ENCODE measurements at regions not wholly inside any gene's neighbourhood (a gene's known extent, or its start where the extent isn't known, plus 50 kb on each side); places are given as distances from the start of the nearest gene placed in this dataset.

DNA sequence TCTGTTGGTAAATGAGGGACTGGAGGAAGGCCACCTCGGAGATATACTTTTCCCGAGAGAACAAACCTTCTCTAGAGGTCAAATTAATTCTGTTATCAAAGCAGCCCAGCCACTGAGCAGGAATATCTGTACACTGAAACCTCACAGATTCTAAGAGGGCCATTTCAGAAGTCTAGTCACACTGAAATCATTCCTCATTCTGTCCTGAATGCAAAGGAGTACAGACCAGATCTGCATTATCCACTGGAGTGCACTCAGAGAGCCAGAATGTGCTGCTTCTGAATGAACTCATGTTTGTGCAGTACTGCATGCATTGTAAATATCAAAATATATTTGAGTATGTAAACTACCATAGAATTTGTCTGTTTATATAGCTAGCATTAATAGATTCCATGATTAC, 278.3 kb upstream of the FSTL5 start:
- Histone ChIP-seq H3K9me3 (ENCODE audit: control insufficient read depth in 1 of 2, low read length in 2 of 2) (no peaks in the 10 kb centered on the region), H3K36me3 (ENCODE audit: control insufficient read depth in 1 of 2, insufficient read depth in 2 of 2, low read length in 2 of 2) (no peaks in the 10 kb centered on the region), H3K4me3 (ENCODE audit: low read depth in 1 of 2, low read length in 2 of 2) (no peak overlapping the region), H3K27me3 (ENCODE audit: control insufficient read depth in 1 of 2, insufficient read depth in 2 of 2, low read length in 2 of 2) (no peaks in the 10 kb centered on the region), H3K27ac (ENCODE audit: low read depth, low read length) (no peak overlapping the region), H3K9ac (ENCODE audit: low read depth in 1 of 2, low read length in 2 of 2) (no peak overlapping the region), H3K4me1 (ENCODE audit: control insufficient read depth in 1 of 2, insufficient read depth in 2 of 2, low read length in 2 of 2) (no peaks in the 10 kb centered on the region)

DNA sequence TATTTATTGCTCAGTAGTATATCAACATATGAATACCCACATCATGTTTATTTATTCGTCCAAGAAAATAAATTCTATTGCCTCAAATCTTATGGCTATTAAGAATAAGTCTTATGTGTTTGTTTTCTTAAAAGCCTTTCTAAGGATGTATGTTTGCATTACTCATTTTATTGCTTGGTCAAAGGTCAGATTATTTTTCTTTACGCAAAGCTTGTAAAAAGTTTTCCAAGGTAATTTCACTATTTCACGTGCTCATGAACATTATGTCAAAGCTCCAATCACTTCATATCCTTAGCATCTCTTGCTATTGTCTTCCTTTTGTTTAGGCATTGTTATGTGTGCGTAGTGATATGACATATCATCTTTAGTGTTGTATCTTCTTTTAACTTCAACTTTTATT, 258.5 kb upstream of the FSTL5 start:
- Histone ChIP-seq H3K4me3 (ENCODE audit: low read depth in 1 of 2, low read length in 2 of 2) (no peak overlapping the region), H3K36me3 (ENCODE audit: control insufficient read depth in 1 of 2, insufficient read depth in 2 of 2, low read length in 2 of 2) (no peaks in the 10 kb centered on the region), H3K4me1 (ENCODE audit: control insufficient read depth in 1 of 2, insufficient read depth in 2 of 2, low read length in 2 of 2) (peaks cover 0 to 4% of the 10 kb centered on the region in 2 donors), H3K9ac (ENCODE audit: low read depth in 1 of 2, low read length in 2 of 2) (no peak overlapping the region), H3K27ac (ENCODE audit: low read depth, low read length) (no peak overlapping the region), H3K27me3 (ENCODE audit: control insufficient read depth in 1 of 2, insufficient read depth in 2 of 2, low read length in 2 of 2) (no peaks in the 10 kb centered on the region), H3K9me3 (ENCODE audit: control insufficient read depth in 1 of 2, low read length in 2 of 2) (peaks cover 0 to 3% of the 10 kb centered on the region in 2 donors)

DNA sequence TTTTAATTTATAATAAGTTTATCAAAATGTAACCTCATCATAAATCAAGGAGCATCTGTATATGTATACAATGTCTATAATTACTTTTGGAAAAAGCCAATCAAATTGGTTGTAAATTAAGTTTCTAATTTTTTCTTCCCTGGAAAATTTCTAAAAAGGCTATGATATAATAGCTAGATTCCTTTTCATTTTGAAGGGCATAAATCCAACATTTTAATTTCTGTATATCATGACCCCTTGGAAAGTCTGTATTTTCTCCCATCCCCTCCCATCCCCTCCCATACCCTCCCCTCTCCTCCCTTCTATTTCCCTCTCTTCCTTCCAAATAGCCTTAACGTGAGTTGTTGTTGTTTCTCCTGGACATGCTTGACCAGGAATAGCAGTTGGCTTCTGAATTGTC, 247.1 kb upstream of the FSTL5 start:
- Histone ChIP-seq H3K4me1 (ENCODE audit: control insufficient read depth in 1 of 2, insufficient read depth in 2 of 2, low read length in 2 of 2) (peaks cover 9 to 16% of the 10 kb centered on the region in 2 donors), H3K36me3 (ENCODE audit: control insufficient read depth in 1 of 2, insufficient read depth in 2 of 2, low read length in 2 of 2) (no peaks in the 10 kb centered on the region), H3K27me3 (ENCODE audit: control insufficient read depth in 1 of 2, insufficient read depth in 2 of 2, low read length in 2 of 2) (no peaks in the 10 kb centered on the region), H3K9me3 (ENCODE audit: control insufficient read depth in 1 of 2, low read length in 2 of 2) (no peaks in the 10 kb centered on the region), H3K4me3 (ENCODE audit: low read depth in 1 of 2, low read length in 2 of 2) (no peak overlapping the region), H3K9ac (ENCODE audit: low read depth in 1 of 2, low read length in 2 of 2) (no peak overlapping the region), H3K27ac (ENCODE audit: low read depth, low read length) (no peak overlapping the region)

DNA sequence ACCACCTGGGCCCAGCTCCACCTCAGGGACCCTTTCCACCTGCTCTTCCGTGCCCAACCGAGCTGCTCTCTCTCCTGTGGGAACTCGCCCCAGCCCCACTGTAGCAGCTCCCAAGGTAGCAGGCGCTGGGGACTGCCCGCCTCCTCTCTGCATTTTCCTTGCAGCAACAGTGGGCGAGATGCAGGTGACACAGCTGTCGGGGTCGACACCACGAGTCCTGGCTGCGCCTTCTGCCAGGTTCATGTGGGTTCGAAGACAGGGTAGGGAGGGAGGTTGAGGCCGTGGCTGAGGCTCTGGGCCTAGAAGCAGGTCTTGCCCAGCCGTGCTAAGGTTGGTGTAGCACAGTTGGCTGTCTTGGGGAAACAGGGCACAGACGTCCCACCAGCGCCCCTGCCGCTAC, 245.2 kb upstream of the FSTL5 start:
- Histone ChIP-seq H3K27ac (ENCODE audit: low read depth, low read length) (no peak overlapping the region), H3K36me3 (ENCODE audit: control insufficient read depth in 1 of 2, insufficient read depth in 2 of 2, low read length in 2 of 2) (no peaks in the 10 kb centered on the region), H3K9ac (ENCODE audit: low read depth in 1 of 2, low read length in 2 of 2) (no peak overlapping the region), H3K4me3 (ENCODE audit: low read depth in 1 of 2, low read length in 2 of 2) (no peak overlapping the region), H3K4me1 (ENCODE audit: control insufficient read depth in 1 of 2, insufficient read depth in 2 of 2, low read length in 2 of 2) (peaks cover 9 to 16% of the 10 kb centered on the region in 2 donors), H3K9me3 (ENCODE audit: control insufficient read depth in 1 of 2, low read length in 2 of 2) (no peaks in the 10 kb centered on the region), H3K27me3 (ENCODE audit: control insufficient read depth in 1 of 2, insufficient read depth in 2 of 2, low read length in 2 of 2) (no peaks in the 10 kb centered on the region)

DNA sequence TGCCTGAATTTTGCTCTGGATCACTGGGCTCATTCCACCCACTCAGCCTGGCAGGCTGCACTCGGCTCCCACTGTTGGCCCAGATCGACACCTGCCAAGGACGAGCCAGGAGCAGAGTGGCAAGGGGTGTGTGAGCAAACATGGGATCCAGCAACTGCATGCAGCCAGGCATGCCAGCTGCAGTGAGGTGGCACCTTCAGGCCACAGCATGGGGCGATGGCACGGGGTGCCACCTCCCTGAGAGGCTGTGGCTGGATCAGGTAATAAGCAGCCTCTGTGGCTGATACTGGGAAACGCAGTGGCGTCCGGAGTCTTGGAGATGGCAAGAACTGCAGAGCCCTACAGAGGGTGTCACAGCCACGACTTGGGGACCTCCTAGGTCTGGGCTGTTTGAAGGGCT, 244.5 kb upstream of the FSTL5 start:
- Histone ChIP-seq H3K27me3 (ENCODE audit: control insufficient read depth in 1 of 2, insufficient read depth in 2 of 2, low read length in 2 of 2) (no peaks in the 10 kb centered on the region), H3K4me3 (ENCODE audit: low read depth in 1 of 2, low read length in 2 of 2) (peak overlapping the region in 1 of 2 donors; percentile 4), H3K9ac (ENCODE audit: low read depth in 1 of 2, low read length in 2 of 2) (no peak overlapping the region), H3K27ac (ENCODE audit: low read depth, low read length) (no peak overlapping the region), H3K9me3 (ENCODE audit: control insufficient read depth in 1 of 2, low read length in 2 of 2) (no peaks in the 10 kb centered on the region), H3K36me3 (ENCODE audit: control insufficient read depth in 1 of 2, insufficient read depth in 2 of 2, low read length in 2 of 2) (no peaks in the 10 kb centered on the region), H3K4me1 (ENCODE audit: control insufficient read depth in 1 of 2, insufficient read depth in 2 of 2, low read length in 2 of 2) (peaks cover 9 to 16% of the 10 kb centered on the region in 2 donors)

DNA sequence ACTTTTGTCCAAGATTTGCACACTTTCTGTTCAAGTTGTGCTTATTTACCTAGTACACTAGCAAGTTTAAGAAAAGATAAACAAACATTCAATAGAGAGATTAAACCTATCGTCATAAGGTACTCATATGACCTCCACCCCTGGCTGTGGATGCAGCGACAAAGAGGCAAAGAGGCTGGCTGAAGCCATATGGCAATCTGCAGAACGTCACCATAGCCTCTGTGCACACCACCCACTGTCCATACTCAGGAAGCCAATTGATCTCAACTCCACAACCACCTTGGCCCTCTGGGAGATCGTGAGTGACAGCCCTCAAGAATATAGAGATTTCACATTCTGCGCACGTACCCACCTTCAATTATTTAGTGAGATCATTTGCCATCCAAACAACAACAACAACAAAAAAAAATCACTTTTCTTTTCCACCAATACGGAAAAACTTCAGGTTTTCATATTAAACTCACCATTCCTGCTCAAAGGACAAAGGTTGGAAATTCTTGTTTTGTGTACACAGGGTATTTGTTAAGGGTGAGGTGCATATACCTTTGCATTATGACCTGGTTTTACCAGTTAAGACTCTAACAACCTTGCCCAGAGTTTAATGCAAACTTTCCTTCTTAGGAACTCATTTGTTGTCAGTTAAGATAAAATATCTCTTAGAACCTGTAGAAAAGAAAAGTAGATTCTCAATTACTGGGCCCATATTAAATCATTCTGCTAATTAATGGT, 243.0 kb upstream of the FSTL5 start:
- peaks cover 9 to 16% of the 10 kb centered on the region in 2 donors for H3K4me1 ChIP-seq (ENCODE audit: control insufficient read depth in 1 of 2, insufficient read depth in 2 of 2, low read length in 2 of 2)
- no peaks in the 10 kb centered on the region for H3K27me3 ChIP-seq (ENCODE audit: control insufficient read depth in 1 of 2, insufficient read depth in 2 of 2, low read length in 2 of 2)
- no peaks in the 10 kb centered on the region for H3K36me3 ChIP-seq (ENCODE audit: control insufficient read depth in 1 of 2, insufficient read depth in 2 of 2, low read length in 2 of 2)
- H3K27ac ChIP-seq (ENCODE audit: low read depth, low read length) = no peak overlapping the region
- no peaks in the 10 kb centered on the region for H3K9me3 ChIP-seq (ENCODE audit: control insufficient read depth in 1 of 2, low read length in 2 of 2)
- H3K4me3 ChIP-seq (ENCODE audit: low read depth in 1 of 2, low read length in 2 of 2) = no peak overlapping the region
- no peak overlapping the region for H3K9ac ChIP-seq (ENCODE audit: low read depth in 1 of 2, low read length in 2 of 2)

DNA sequence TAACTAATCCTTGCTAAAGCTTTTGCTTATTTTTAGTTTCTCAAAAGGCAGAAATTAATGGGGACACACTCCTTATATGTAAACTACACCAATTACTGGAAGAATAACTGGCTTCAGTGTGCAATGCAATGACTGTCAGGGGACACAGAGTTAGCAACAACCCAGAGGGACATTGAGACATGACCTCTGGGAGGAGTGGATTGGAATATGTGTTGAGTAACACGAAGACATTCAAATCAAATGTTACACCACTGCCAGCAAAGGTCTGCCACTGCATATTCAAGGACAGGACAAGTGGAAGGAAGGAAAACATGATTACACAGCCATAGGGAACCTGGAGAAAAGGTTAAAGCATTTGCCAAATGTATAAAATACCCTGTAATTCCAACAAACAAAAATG, 240.1 kb upstream of the FSTL5 start:
- Histone ChIP-seq H3K27ac (ENCODE audit: low read depth, low read length) (no peak overlapping the region), H3K27me3 (ENCODE audit: control insufficient read depth in 1 of 2, insufficient read depth in 2 of 2, low read length in 2 of 2) (no peaks in the 10 kb centered on the region), H3K9me3 (ENCODE audit: control insufficient read depth in 1 of 2, low read length in 2 of 2) (no peaks in the 10 kb centered on the region), H3K4me1 (ENCODE audit: control insufficient read depth in 1 of 2, insufficient read depth in 2 of 2, low read length in 2 of 2) (peaks cover 9 to 20% of the 10 kb centered on the region in 2 donors), H3K9ac (ENCODE audit: low read depth in 1 of 2, low read length in 2 of 2) (no peak overlapping the region), H3K4me3 (ENCODE audit: low read depth in 1 of 2, low read length in 2 of 2) (no peak overlapping the region), H3K36me3 (ENCODE audit: control insufficient read depth in 1 of 2, insufficient read depth in 2 of 2, low read length in 2 of 2) (no peaks in the 10 kb centered on the region)

DNA sequence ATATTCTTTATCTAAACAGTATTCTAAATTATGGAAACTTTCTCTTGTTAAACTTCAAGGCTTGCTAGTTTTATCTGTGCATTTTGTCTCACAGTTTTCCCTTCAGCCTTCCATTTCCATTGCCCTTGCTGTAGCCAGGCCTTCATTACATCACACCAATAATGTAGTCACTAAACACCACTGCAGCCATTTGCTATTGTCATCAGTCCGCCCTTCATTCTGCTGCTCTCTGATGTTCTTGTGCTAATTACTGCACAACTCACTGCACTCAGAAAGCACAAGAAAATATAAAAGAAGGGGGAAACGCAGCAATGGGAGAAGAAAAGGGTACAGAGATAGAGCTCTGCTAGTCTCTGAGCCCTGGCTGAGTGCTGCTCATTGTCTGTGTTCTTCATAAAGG, 239.6 kb upstream of the FSTL5 start:
- Histone ChIP-seq H3K4me1 (ENCODE audit: control insufficient read depth in 1 of 2, insufficient read depth in 2 of 2, low read length in 2 of 2) (peaks cover 9 to 19% of the 10 kb centered on the region in 2 donors), H3K4me3 (ENCODE audit: low read depth in 1 of 2, low read length in 2 of 2) (no peak overlapping the region), H3K9me3 (ENCODE audit: control insufficient read depth in 1 of 2, low read length in 2 of 2) (no peaks in the 10 kb centered on the region), H3K27ac (ENCODE audit: low read depth, low read length) (no peak overlapping the region), H3K27me3 (ENCODE audit: control insufficient read depth in 1 of 2, insufficient read depth in 2 of 2, low read length in 2 of 2) (no peaks in the 10 kb centered on the region), H3K36me3 (ENCODE audit: control insufficient read depth in 1 of 2, insufficient read depth in 2 of 2, low read length in 2 of 2) (no peaks in the 10 kb centered on the region), H3K9ac (ENCODE audit: low read depth in 1 of 2, low read length in 2 of 2) (no peak overlapping the region)

DNA sequence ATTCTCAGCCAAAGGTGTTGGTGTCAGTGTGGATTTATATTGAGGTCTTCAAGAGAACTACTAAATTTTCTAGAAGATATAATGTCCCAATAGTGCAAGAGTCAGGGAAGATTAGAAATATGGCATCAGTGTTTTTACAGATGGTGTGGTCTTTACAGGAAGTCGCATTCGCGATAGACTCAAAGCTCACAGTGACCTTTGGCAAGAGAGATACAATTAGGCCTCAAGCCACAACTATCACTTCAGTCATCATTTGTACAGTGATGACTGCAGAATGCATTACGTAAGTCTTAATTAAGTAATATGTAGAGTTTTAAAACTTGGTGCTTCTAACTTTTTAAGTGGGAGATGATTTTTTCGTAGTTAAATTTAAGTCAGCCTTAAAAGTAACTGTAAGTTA, 237.2 kb upstream of the FSTL5 start:
- no peaks in the 10 kb centered on the region for H3K27me3 ChIP-seq (ENCODE audit: control insufficient read depth in 1 of 2, insufficient read depth in 2 of 2, low read length in 2 of 2)
- H3K27ac ChIP-seq (ENCODE audit: low read depth, low read length) = no peak overlapping the region
- no peaks in the 10 kb centered on the region for H3K36me3 ChIP-seq (ENCODE audit: control insufficient read depth in 1 of 2, insufficient read depth in 2 of 2, low read length in 2 of 2)
- no peaks in the 10 kb centered on the region for H3K9me3 ChIP-seq (ENCODE audit: control insufficient read depth in 1 of 2, low read length in 2 of 2)
- H3K4me3 ChIP-seq (ENCODE audit: low read depth in 1 of 2, low read length in 2 of 2) = no peak overlapping the region
- no peak overlapping the region for H3K9ac ChIP-seq (ENCODE audit: low read depth in 1 of 2, low read length in 2 of 2)
- peaks cover 0 to 5% of the 10 kb centered on the region in 2 donors for H3K4me1 ChIP-seq (ENCODE audit: control insufficient read depth in 1 of 2, insufficient read depth in 2 of 2, low read length in 2 of 2)

DNA sequence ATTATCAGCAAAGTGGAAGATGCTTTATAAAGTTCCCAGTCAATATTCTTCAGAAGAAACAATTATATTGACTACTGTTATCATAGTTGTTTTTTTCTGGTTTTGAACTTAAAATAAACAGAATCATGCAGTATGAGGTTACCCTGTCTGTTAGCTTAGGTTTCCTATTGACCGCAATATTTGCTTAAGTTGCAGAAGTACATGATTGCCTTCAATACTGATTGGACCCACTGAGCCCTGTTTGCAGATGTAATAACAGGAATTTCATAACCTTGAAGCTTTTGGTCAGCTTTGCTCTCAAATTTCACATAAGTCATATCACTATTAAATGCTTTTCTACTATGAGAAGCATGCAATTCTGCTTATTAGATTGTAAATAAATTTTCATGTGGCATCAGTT, 229.1 kb upstream of the FSTL5 start:
- H3K27me3 ChIP-seq (ENCODE audit: control insufficient read depth in 1 of 2, insufficient read depth in 2 of 2, low read length in 2 of 2) = no peaks in the 10 kb centered on the region
- no peaks in the 10 kb centered on the region for H3K9me3 ChIP-seq (ENCODE audit: control insufficient read depth in 1 of 2, low read length in 2 of 2)
- no peak overlapping the region for H3K9ac ChIP-seq (ENCODE audit: low read depth in 1 of 2, low read length in 2 of 2)
- H3K27ac ChIP-seq (ENCODE audit: low read depth, low read length) = no peak overlapping the region
- no peaks in the 10 kb centered on the region for H3K36me3 ChIP-seq (ENCODE audit: control insufficient read depth in 1 of 2, insufficient read depth in 2 of 2, low read length in 2 of 2)
- no peak overlapping the region for H3K4me3 ChIP-seq (ENCODE audit: low read depth in 1 of 2, low read length in 2 of 2)
- H3K4me1 ChIP-seq (ENCODE audit: control insufficient read depth in 1 of 2, insufficient read depth in 2 of 2, low read length in 2 of 2) = no peaks in the 10 kb centered on the region
